GM18873 (cell line): ENCODE measurements at regions not wholly inside any gene's neighbourhood (a gene's known extent, or its start where the extent isn't known, plus 50 kb on each side); places are given as distances from the start of the nearest gene placed in this dataset.

Experiments
- ATAC-seq: cut with Tn5 transposase; IDR thresholded peaks from one replicate; pipeline ENCODE4 v1.9.1; 2021; ENCODE audit warnings: mild to moderate bottlenecking, moderate library complexity, moderate number of reproducible peaks; ENCODE audit not compliant: unreplicated experiment, low FRiP score

DNA sequence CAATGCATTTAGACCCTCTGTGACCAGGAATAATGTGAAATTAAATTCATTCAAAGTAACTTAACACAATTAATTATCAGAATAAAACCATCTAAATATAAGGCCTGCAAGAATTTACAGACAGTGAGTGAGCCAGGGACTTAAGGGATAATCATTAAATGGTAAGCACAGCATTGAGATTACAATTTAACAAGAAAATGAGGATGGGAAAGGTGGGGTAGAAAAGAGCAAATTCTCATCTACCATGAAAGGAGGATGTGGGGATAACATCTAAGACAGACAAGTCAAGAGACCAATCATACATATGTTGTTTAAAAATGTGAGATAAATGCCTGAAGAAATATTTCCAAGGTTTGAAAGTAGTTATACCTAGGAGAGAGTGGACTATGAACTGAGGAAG lies 259.3 kb upstream of the NT5C1B start:
- no peak for ATAC-seq

- no peak for ATAC-seq
Measured at GRCh38 chr2:18845854-18846445, 256.6 kb upstream of the NT5C1B start.

DNA sequence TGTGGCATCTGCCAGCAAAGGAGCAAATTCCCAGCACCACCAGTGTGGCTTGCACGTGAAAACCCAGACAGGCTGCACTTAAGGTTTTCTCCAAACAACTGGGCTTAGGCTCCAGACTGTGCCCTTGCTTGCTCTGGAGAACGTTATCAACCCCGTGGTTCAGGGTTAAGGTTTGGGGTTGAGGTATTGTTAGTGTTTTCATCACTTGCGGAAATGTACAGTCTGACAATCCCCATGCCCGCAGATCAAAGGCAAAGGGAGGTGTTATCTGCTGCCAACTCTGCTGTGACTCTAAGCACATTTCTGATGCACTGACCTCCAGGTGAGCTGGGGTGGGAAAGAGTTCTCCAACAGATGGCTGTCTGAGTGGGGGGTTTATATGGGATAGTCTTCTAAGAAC lies 253.5 kb upstream of the NT5C1B start:
- no peak for ATAC-seq

GRCh38 chr2:18841248-18842150 lies 252.1 kb upstream of the NT5C1B start:
- no peak for ATAC-seq

DNA sequence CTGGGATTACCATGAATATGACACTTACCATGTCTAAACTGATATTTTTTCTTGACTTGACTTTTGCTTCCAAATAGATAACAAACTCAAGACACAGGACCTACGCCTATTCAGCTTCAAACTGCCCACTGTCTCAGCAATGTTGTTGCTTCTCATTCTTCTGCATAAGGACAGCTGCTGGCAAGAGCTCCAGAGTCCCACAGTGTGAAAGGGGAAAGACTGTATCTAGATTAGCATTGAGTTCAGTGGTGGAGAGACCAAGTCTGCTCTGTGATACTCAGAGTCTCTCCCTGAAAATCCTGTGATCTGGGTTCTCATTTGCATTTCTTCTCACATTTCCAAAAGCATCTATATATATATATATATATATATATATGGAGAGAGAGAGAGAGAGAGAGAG lies 247.9 kb upstream of the NT5C1B start:
- no peak for ATAC-seq

- no peak for ATAC-seq
Measured at GRCh38 chr2:18836436-18836835, 247.1 kb upstream of the NT5C1B start.

- no peak for ATAC-seq
Measured at GRCh38 chr2:18835787-18836186, 246.4 kb upstream of the NT5C1B start.

DNA sequence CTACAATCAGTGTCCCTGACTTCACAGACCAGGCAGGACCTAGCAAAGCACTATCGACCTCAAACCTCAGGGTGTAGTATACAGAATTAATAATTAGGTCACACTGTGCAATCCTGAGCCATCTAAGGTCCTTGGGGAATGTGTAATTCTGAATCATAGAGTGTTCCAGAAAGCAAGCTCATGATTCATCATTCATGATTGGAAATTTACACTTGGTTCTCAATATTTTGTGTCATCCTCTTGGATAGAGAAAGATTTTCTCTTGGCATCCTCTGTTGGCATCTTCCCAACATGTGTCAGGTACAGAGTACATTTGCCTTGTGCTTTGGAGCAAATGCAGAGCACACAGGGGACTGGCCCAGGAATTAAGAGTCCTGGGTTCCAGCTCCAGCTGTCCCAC lies 245.0 kb upstream of the NT5C1B start:
- ATAC-seq: no peak

GRCh38 chr2:18833941-18834340 lies 244.6 kb upstream of the NT5C1B start:
- ATAC-seq: no peak

GRCh38 chr2:18831916-18832510 lies 242.6 kb upstream of the NT5C1B start:
- ATAC-seq: no peak

GRCh38 chr2:18830962-18831361 lies 241.6 kb upstream of the NT5C1B start:
- ATAC-seq: no peak

DNA sequence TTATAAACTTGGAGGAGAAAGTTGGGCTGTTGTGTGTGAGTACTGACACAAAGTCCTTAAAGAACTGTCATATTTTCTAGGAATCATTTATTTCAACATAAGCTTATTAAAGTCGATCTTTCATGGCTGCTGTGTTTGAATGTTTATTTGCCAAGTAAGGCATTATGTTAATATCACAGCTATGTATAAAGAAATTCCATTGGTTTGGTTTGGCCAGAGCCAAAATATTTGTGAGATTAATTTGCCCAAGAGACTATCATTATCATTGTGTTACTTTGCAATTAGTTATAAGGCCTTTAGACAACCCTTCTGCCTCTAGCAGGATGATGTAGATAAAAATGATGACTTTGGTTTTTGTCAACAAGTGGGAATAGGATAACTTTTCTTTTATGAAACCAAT lies 240.6 kb upstream of the NT5C1B start:
- no peak for ATAC-seq

- no peak for ATAC-seq
Measured at GRCh38 chr2:18829251-18829902, 240.0 kb upstream of the NT5C1B start.

DNA sequence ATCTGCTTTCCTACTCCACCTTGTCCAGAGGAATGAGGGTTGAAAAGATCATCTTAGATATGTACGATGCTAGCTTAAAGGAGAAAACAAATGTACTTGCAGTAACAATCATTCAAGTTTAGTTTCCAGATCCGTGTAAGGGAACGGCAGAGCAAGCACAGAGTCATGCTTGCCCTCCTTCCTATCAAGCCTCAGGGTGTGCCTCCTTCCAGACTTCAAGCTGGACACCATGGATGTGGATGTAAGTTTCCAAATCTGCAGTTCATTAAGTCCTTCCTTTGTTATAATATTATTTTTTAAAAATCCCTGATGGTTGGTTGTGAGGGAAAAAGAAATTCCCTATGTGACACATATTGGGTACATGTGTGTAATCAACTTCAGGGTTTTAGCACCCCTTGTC lies 238.9 kb upstream of the NT5C1B start:
- no peak for ATAC-seq

GRCh38 chr2:18825838-18826237 lies 236.5 kb upstream of the NT5C1B start:
- ATAC-seq: no peak

GRCh38 chr2:18824915-18825314 lies 235.5 kb upstream of the NT5C1B start:
- no peak for ATAC-seq

DNA sequence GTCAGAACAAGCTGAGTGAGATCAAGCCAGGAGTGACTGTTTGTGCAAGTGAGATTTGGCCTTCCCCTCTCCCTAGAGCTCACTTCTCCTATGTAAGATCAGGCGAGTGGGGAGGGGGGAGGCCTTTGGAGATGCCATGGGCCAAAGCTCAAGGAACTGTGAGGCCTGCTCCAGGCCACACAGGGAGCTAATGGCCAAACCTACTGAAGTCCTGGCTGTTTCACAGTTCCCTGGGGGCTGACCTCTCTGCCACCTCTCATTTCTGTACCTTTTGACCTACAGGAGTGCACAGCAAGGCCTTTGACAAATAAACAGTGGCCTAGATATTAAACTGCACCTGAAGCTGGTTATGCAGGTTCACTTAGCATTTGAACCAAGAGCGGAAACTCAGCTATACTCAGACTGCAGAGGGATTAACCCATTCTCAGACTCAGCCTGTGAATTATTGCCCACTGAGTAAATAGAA lies 235.0 kb upstream of the NT5C1B start:
- no peak for ATAC-seq

DNA sequence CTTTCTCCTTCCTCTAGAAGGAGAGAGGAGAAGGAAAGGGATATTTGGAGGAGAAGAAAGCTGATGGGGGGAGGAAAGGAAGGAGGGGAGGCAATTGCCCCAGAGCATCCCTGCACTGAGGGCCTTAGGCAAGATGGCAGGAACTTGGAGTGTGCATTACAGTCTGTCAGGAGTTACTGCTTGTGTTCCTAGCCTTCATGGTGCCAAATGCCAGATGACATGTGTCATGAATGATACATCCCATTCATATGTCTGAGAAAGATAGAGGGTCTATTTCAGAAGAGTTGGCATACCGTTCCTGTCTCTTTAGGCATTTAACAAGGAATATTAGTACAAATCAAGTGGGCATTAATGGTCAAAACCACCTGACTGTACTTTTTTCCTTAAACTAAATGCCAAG lies 232.1 kb upstream of the NT5C1B start:
- no peak for ATAC-seq

DNA sequence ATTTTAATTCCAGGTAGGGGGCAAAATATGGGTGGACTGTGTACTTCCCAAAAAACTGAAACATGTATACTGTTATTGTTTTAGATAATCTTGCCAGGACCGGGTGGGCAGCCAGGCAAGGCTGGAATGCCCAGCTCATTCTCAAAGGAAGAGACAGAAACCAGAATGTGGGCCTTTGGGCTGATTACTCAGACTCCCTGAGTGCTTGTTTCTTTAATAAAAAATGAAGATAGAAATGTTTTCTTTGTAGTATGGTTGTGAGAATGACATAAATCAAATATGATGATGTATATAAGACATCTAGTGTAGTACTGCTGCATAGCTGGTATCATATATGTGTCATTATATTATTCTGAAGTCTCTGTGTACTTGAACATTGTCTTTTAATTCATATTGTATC lies 231.6 kb upstream of the NT5C1B start:
- no peak for ATAC-seq

GRCh38 chr2:18819566-18819965 lies 230.2 kb upstream of the NT5C1B start:
- ATAC-seq: no peak

GRCh38 chr2:18814387-18814786 lies 225.0 kb upstream of the NT5C1B start:
- ATAC-seq: no peak
